ENCODE measurements at regions not wholly inside any gene's neighbourhood (a gene's known extent, or its start where the extent isn't known, plus 50 kb on each side); places are given as distances from the start of the nearest gene placed in this dataset.
"Not testable (repeated sequence)": the region's sequence is repeated elsewhere in the genome, so short reads cannot be mapped to it uniquely, and the experiment has no call there.

- H3K27ac ChIP-seq: peak overlapping the region; percentile 47
- H3K27me3 ChIP-seq: no peaks in the 10 kb centered on the region
- intact Hi-C loops (cut with DNase I): loop anchor here (10.0 kb wide), 1 partner anchor 136 kb away; the partner anchor contains the start of gene MARCKS
- no peak overlapping the region for H3K9ac ChIP-seq (ENCODE audit: low read depth in 2 of 2, low read length in 2 of 2)
- H3K4me1 ChIP-seq: no peaks in the 10 kb centered on the region
- no peak for TF ChIP-seq CTCF (IDR thresholded peaks at IDR 0.05)
- peak; percentile 66 for DNase-seq
- H3K9me3 ChIP-seq: no peaks in the 10 kb centered on the region
- H3K36me3 ChIP-seq: no peaks in the 10 kb centered on the region
- no peak overlapping the region for H3K4me3 ChIP-seq
These were observed 138.1 kb upstream of the MARCKS start for GRCh38 chr6:113719064-113719463.

- H3K9ac ChIP-seq (ENCODE audit: low read depth in 2 of 2, low read length in 2 of 2): no peak overlapping the region
- H3K9me3 ChIP-seq: no peaks in the 10 kb centered on the region
- H3K27me3 ChIP-seq: no peaks in the 10 kb centered on the region
- TF ChIP-seq CTCF (IDR thresholded peaks at IDR 0.05): no peak
- peak overlapping the region; percentile 47 for H3K27ac ChIP-seq
- H3K4me1 ChIP-seq: no peaks in the 10 kb centered on the region
- H3K4me3 ChIP-seq: no peak overlapping the region
- no peaks in the 10 kb centered on the region for H3K36me3 ChIP-seq
- intact Hi-C loops (cut with DNase I): loop anchor here (10.0 kb wide), 1 partner anchor 135 kb away; the partner anchor contains the start of gene MARCKS
- DNase-seq: no peak
These were observed 137.6 kb upstream of the MARCKS start for GRCh38 chr6:113719545-113719944.

GRCh38 chr6:113723182-113723581 lies 134.0 kb upstream of the MARCKS start:
- TF ChIP-seq CTCF (IDR thresholded peaks at IDR 0.05): no peak
- DNase-seq: no peak
- no peaks in the 10 kb centered on the region for H3K27me3 ChIP-seq
- H3K27ac ChIP-seq: no peak overlapping the region
- intact Hi-C loops (cut with DNase I): no loop called here
- H3K9ac ChIP-seq (ENCODE audit: low read depth in 2 of 2, low read length in 2 of 2): no peak overlapping the region
- H3K36me3 ChIP-seq: no peaks in the 10 kb centered on the region
- H3K4me3 ChIP-seq: no peak overlapping the region
- no peaks in the 10 kb centered on the region for H3K4me1 ChIP-seq
- H3K9me3 ChIP-seq: no peaks in the 10 kb centered on the region

- H3K27ac ChIP-seq; H3K27me3 ChIP-seq; H3K9ac ChIP-seq (ENCODE audit: low read depth in 2 of 2, low read length in 2 of 2); intact Hi-C loops (cut with DNase I); H3K4me3 ChIP-seq; H3K4me1 ChIP-seq; DNase-seq; H3K36me3 ChIP-seq; H3K9me3 ChIP-seq: not testable (repeated sequence)
These were observed 132.2 kb upstream of the MARCKS start for GRCh38 chr6:113724927-113725326.

- Histone ChIP-seq H3K9me3 (no peaks in the 10 kb centered on the region), H3K36me3 (no peaks in the 10 kb centered on the region), H3K27ac (peak overlapping the region; percentile 61), H3K4me3 (no peak overlapping the region), H3K9ac (ENCODE audit: low read depth in 2 of 2, low read length in 2 of 2) (no peak overlapping the region), H3K4me1 (no peaks in the 10 kb centered on the region), H3K27me3 (no peaks in the 10 kb centered on the region)
- intact Hi-C loops (cut with DNase I): no loop called here
- TF ChIP-seq CTCF (IDR thresholded peaks at IDR 0.05): no peak
- DNase-seq: peak; percentile 42
These were observed 125.6 kb upstream of the MARCKS start for GRCh38 chr6:113731541-113731940.

GRCh38 chr6:113732384-113732966 lies 124.7 kb upstream of the MARCKS start:
- no peaks in the 10 kb centered on the region for H3K36me3 ChIP-seq
- no peak for TF ChIP-seq CTCF (IDR thresholded peaks at IDR 0.05)
- no peaks in the 10 kb centered on the region for H3K4me1 ChIP-seq
- H3K27me3 ChIP-seq: no peaks in the 10 kb centered on the region
- no peak overlapping the region for H3K4me3 ChIP-seq
- no peak overlapping the region for H3K27ac ChIP-seq
- peak; percentile 37 for DNase-seq
- H3K9me3 ChIP-seq: no peaks in the 10 kb centered on the region
- H3K9ac ChIP-seq (ENCODE audit: low read depth in 2 of 2, low read length in 2 of 2): no peak overlapping the region
- intact Hi-C loops (cut with DNase I): no loop called here
